ENCODE measurements at regions not wholly inside any gene's neighbourhood (a gene's known extent, or its start where the extent isn't known, plus 50 kb on each side); places are given as distances from the start of the nearest gene placed in this dataset.

- no peak for TF ChIP-seq EZH2 (IDR thresholded peaks at IDR 0.05; ENCODE audit: borderline replicate concordance, insufficient read depth, low read depth, low read length, poor library complexity, severe bottlenecking)
- no peak for TF ChIP-seq CTCF (IDR thresholded peaks at IDR 0.05)
Measured at GRCh38 chr15:47283246-47283645, 434.1 kb upstream of the SEMA6D start.

Measured in B cell (primary cell).